Spleen (tissue), 11 donors: ENCODE measurements at regions not wholly inside any gene's neighbourhood (a gene's known extent, or its start where the extent isn't known, plus 50 kb on each side); places are given as distances from the start of the nearest gene placed in this dataset.
A peak's percentile ranks its signal among the peaks of the same experiment; 100 is the strongest.
"Not testable (repeated sequence)": the region's sequence is repeated elsewhere in the genome, so short reads cannot be mapped to it uniquely, and the experiment has no call there.

ENCODE experiments used
- DNase-seq: peaks from one replicate; pipeline ENCODE4 v3.0.0-alpha.2; 2020
- H3K27ac ChIP-seq, 8 donors: fragments of 200-600 bp; sonication (generic) in 7 of 8; 1 replicate in 4 of 8; 2 replicates in 4 of 8; pipeline versions ENCODE4 v1.5.0 to v1.8.0; 2016 to 2021; ENCODE audit warnings: inconsistent platforms in 4 of 8, mild to moderate bottlenecking in 4 of 8, moderate library complexity in 1 of 8
- H3K27me3 ChIP-seq, 7 donors: fragments of 200-600 bp; sonication (generic) in 6 of 7; replicated peaks in 1 of 7; 1 replicate in 4 of 7; 2 replicates in 3 of 7; pipeline versions ENCODE4 v1.5.0 to v1.8.0; 2016 to 2021; ENCODE audit warnings: inconsistent platforms in 3 of 7, mild to moderate bottlenecking in 1 of 7
- H3K36me3 ChIP-seq, 6 donors: fragments of 200-600 bp; sonication (generic) in 5 of 6; 1 replicate in 4 of 6; 2 replicates in 2 of 6; pipeline versions ENCODE4 v1.5.0 to v1.8.0; 2016 to 2021; ENCODE audit warnings: inconsistent platforms in 2 of 6
- H3K4me1 ChIP-seq, 6 donors: fragments of 200-600 bp; sonication (generic) in 5 of 6; 1 replicate in 3 of 6; 2 replicates in 3 of 6; pipeline versions ENCODE4 v1.5.0 to v1.8.0; 2016 to 2021; ENCODE audit warnings: inconsistent platforms in 3 of 6
- H3K4me3 ChIP-seq, 8 donors: fragments of 200-600 bp; sonication (generic) in 7 of 8; 1 replicate in 4 of 8; 2 replicates in 4 of 8; pipeline versions ENCODE4 v1.5.0 to v1.8.0; 2016 to 2021; ENCODE audit warnings: inconsistent platforms in 4 of 8, mild to moderate bottlenecking in 4 of 8, moderate library complexity in 2 of 8
- H3K9me3 ChIP-seq, 8 donors: fragments of 200-600 bp; sonication (generic) in 7 of 8; 1 replicate in 4 of 8; 2 replicates in 4 of 8; pipeline versions ENCODE4 v1.5.0 to v1.8.0; 2016 to 2021; ENCODE audit warnings: inconsistent platforms in 4 of 8
- CTCF ChIP-seq, 11 experiments: fragments of 200-600 bp in 7 of 11; fragments of 450-650 bp in 4 of 11; sonication (generic) in 4 of 11; IDR thresholded peaks in 8 of 11; conservative IDR thresholded peaks in 3 of 11; 1 replicate in 7 of 11; 2 replicates in 4 of 11; pipeline versions ENCODE4 v1.4.0 to v1.8.0; 2016 to 2021; ENCODE audit warnings: antibody characterized with exemption in 11 of 11, inconsistent platforms in 4 of 11, mild to moderate bottlenecking in 1 of 11
- POLR2A ChIP-seq, 3 donors: fragments of 450-650 bp; IDR thresholded peaks; one replicate each; pipeline ENCODE4 v1.5.1; 2017; ENCODE audit warnings: antibody characterized with exemption in 3 of 3, mild to moderate bottlenecking in 1 of 3
- POLR2AphosphoS5 ChIP-seq, 3 donors: sonication (generic); formaldehyde crosslinking; IDR thresholded peaks; one replicate each; pipeline ENCODE4 v1.5.1; 2017; ENCODE audit warnings: antibody characterized with exemption in 3 of 3
- WGBS, 5 donors: extraction: QIAGEN DNeasy Blood & Tissue Kit in 3 of 5; methylation state at CpG; one replicate each; pipeline versions ENCODE4 v1.1.5 to v1.1.7; 2013 to 2018; 5-methylcytosine and 5-hydroxymethylcytosine counted together
- intact Hi-C: fragments of 100-400 bp; cut with DNase I; formaldehyde crosslinking; loops from one replicate; pipeline ENCODE4 v1.15.0; 2023; ENCODE audit warnings: low total_unique reads
- donor health status: healthy with polysubstance abuse.
- donor health status: DM: no; HTN: no; CAD: no; lungs with moderate emphysema.
- donor health status: DM: no; HTN: no; CAD: no.
- donor health status: Bipolar disorder and iron deficiency.
- donor health status: healthy.
- donor health status: DM: no; HTN: no; CAD: no.
- donor health status: DM: yes; HTN: yes; CAD: no.

- intact Hi-C loops, result no loop called here
- 37 to 64% (median 39%) methylated on average over 3 of the region's 3 CpGs for WGBS, 5 donors
- DNase-seq, result no peak
These were observed 59.9 kb upstream of the JAK1 start for GRCh38 chr1:65026235-65026634.

GRCh38 chr1:65027666-65028358 is 61.5 kb upstream of the JAK1 start:
- DNase-seq, result no peak
- 45 to 59% (median 51%) methylated on average over 5 of the region's 5 CpGs for WGBS, 5 donors
- intact Hi-C loops, result no loop called here
- Histone ChIP-seq H3K4me1 (peaks cover 0 to 33% (median 13%) of the 10 kb centered on the region in 6 donors), H3K36me3 (peaks cover 0 to 2% (median 0%) of the 10 kb centered on the region in 6 donors), H3K9me3 (peaks cover 0 to 4% (median 0%) of the 10 kb centered on the region in 8 donors), H3K27ac (no peak overlapping the region), H3K27me3 (no peaks in the 10 kb centered on the region), H3K4me3 (no peak overlapping the region)
- TF ChIP-seq CTCF (IDR thresholded peaks at IDR 0.05 in 8 of 11, conservative IDR thresholded peaks at IDR 0.05 in 3 of 11) (no peak), POLR2AphosphoS5 (IDR thresholded peaks at IDR 0.05) (peak in 2 of 3 donors; percentile 22 to 28)

More at GRCh38 chr1:65026235-65026634, 59.9 kb upstream of the JAK1 start:
- H3K27ac ChIP-seq, result no peak overlapping the region
- no peak for TF ChIP-seq POLR2A (IDR thresholded peaks at IDR 0.05)
- no peak for TF ChIP-seq POLR2AphosphoS5 (IDR thresholded peaks at IDR 0.05)
- TF ChIP-seq CTCF (IDR thresholded peaks at IDR 0.05 in 8 of 11, conservative IDR thresholded peaks at IDR 0.05 in 3 of 11), result no peak
- no peaks in the 10 kb centered on the region for H3K27me3 ChIP-seq
- H3K4me1 ChIP-seq, result peaks cover 0 to 31% (median 13%) of the 10 kb centered on the region in 6 donors
- no peak overlapping the region for H3K4me3 ChIP-seq
- peaks cover 0 to 4% (median 0%) of the 10 kb centered on the region in 8 donors for H3K9me3 ChIP-seq
- no peaks in the 10 kb centered on the region for H3K36me3 ChIP-seq

- H3K27me3 ChIP-seq, DNase-seq, H3K4me3 ChIP-seq, intact Hi-C loops, H3K9me3 ChIP-seq, H3K36me3 ChIP-seq, H3K27ac ChIP-seq: not testable (repeated sequence)
- peaks cover 0 to 37% (median 13%) of the 10 kb centered on the region in 6 donors for H3K4me1 ChIP-seq
- 94 to 99% (median 96%) methylated on average over 3 of the region's 3 CpGs for WGBS, 5 donors
These were observed 63.1 kb upstream of the JAK1 start for GRCh38 chr1:65029434-65029833.

GRCh38 chr1:65034879-65035278 is 68.5 kb upstream of the JAK1 start:
- intact Hi-C loops, DNase-seq: not testable (repeated sequence)
- 85 to 95% (median 89%) methylated on average over 5 of the region's 5 CpGs for WGBS, 5 donors

GRCh38 chr1:65036570-65037051 is 70.3 kb upstream of the JAK1 start:
- 87 to 97% (median 91%) methylated on average over 1 of the region's 1 CpG for WGBS, 5 donors
- TF ChIP-seq POLR2A (IDR thresholded peaks at IDR 0.05) (no peak), CTCF (IDR thresholded peaks at IDR 0.05 in 8 of 11, conservative IDR thresholded peaks at IDR 0.05 in 3 of 11) (no peak), POLR2AphosphoS5 (IDR thresholded peaks at IDR 0.05) (no peak)
- intact Hi-C loops, result no loop called here
- Histone ChIP-seq H3K27me3 (no peaks in the 10 kb centered on the region), H3K27ac (no peak overlapping the region), H3K4me3 (no peak overlapping the region), H3K4me1 (peaks cover 0 to 21% (median 11%) of the 10 kb centered on the region in 6 donors), H3K36me3 (peaks cover 0 to 21% (median 7%) of the 10 kb centered on the region in 6 donors), H3K9me3 (no peaks in the 10 kb centered on the region)
- DNase-seq, result no peak

More at GRCh38 chr1:65034879-65035278, 68.5 kb upstream of the JAK1 start:
- peaks cover 0 to 21% (median 7%) of the 10 kb centered on the region in 6 donors for H3K36me3 ChIP-seq
- not testable (repeated sequence) for H3K9me3 ChIP-seq, H3K4me3 ChIP-seq, H3K27me3 ChIP-seq, H3K27ac ChIP-seq, H3K4me1 ChIP-seq
